Neutrophil (primary cell): ENCODE measurements at regions not wholly inside any gene's neighbourhood (a gene's known extent, or its start where the extent isn't known, plus 50 kb on each side); places are given as distances from the start of the nearest gene placed in this dataset.
"Not testable (repeated sequence)": the region's sequence is repeated elsewhere in the genome, so short reads cannot be mapped to it uniquely, and the experiment has no call there.

Experiments
- H3K27ac ChIP-seq: fragments of 200-600 bp; sonication (generic); 2 replicates; pipeline ENCODE4 v1.5.1; 2016; ENCODE audit warnings: mild to moderate bottlenecking, moderate library complexity
- H3K27me3 ChIP-seq: fragments of 200-600 bp; sonication (generic); 2 replicates; pipeline ENCODE4 v1.6.0; 2016; ENCODE audit warnings: mild to moderate bottlenecking
- H3K36me3 ChIP-seq: fragments of 200-600 bp; sonication (generic); 2 replicates; pipeline ENCODE4 v1.5.1; 2017
- H3K4me1 ChIP-seq, 2 experiments: fragments of 200-600 bp in 1 of 2; sonication (generic) in 1 of 2; 1 replicate in 1 of 2; 2 replicates in 1 of 2; pipeline versions ENCODE4 v1.5.1 to v1.6.1; 2013 to 2016; ENCODE audit warnings: low read depth in 1 of 2, low read length in 1 of 2, mild to moderate bottlenecking in 1 of 2, moderate library complexity in 1 of 2; ENCODE audit not compliant: control insufficient read depth in 1 of 2, insufficient read depth in 1 of 2
- H3K4me3 ChIP-seq, 2 experiments: fragments of 200-600 bp in 1 of 2; sonication (generic) in 1 of 2; 1 replicate in 1 of 2; 2 replicates in 1 of 2; pipeline ENCODE4 v1.5.1; 2013 to 2016; ENCODE audit warnings: low read depth in 1 of 2, low read length in 1 of 2, mild to moderate bottlenecking in 1 of 2, moderate library complexity in 1 of 2
- H3K9me3 ChIP-seq: fragments of 200-600 bp; sonication (generic); 2 replicates; pipeline ENCODE4 v1.5.1; 2016
- TF ChIP-seq, protein P1 (sequence below): fragments of 200-600 bp; sonication (generic); IDR thresholded peaks from 2 replicates; pipeline ENCODE4 v1.5.1; 2016; ENCODE audit warnings: antibody characterized with exemption

DNA sequence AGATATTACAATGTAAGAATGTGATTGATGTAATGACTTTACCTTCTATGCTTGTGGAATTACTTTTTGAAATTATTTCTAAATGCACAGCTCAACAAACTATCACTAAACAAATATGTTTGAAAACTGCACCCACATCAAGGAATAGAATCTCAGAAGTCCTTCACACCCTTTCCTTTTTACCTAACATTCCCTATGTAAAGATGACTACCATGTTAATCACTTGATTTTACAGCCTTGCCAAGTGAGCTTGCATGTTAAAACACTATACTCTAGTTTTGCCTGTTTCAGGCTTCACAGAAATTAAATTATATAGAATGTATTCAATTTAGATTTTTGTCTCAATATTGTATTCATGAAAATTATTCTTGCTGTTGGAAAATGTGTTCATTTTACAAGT is 1169.4 kb upstream of the CELF2 start:
- no peaks in the 10 kb centered on the region for H3K4me1 ChIP-seq
- no peaks in the 10 kb centered on the region for H3K27me3 ChIP-seq
- no peaks in the 10 kb centered on the region for H3K9me3 ChIP-seq
- H3K27ac ChIP-seq = no peak overlapping the region
- TF ChIP-seq, protein P1, sequence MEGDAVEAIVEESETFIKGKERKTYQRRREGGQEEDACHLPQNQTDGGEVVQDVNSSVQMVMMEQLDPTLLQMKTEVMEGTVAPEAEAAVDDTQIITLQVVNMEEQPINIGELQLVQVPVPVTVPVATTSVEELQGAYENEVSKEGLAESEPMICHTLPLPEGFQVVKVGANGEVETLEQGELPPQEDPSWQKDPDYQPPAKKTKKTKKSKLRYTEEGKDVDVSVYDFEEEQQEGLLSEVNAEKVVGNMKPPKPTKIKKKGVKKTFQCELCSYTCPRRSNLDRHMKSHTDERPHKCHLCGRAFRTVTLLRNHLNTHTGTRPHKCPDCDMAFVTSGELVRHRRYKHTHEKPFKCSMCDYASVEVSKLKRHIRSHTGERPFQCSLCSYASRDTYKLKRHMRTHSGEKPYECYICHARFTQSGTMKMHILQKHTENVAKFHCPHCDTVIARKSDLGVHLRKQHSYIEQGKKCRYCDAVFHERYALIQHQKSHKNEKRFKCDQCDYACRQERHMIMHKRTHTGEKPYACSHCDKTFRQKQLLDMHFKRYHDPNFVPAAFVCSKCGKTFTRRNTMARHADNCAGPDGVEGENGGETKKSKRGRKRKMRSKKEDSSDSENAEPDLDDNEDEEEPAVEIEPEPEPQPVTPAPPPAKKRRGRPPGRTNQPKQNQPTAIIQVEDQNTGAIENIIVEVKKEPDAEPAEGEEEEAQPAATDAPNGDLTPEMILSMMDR = no peak
- no peak overlapping the region for H3K4me3 ChIP-seq
- H3K36me3 ChIP-seq = no peaks in the 10 kb centered on the region

DNA sequence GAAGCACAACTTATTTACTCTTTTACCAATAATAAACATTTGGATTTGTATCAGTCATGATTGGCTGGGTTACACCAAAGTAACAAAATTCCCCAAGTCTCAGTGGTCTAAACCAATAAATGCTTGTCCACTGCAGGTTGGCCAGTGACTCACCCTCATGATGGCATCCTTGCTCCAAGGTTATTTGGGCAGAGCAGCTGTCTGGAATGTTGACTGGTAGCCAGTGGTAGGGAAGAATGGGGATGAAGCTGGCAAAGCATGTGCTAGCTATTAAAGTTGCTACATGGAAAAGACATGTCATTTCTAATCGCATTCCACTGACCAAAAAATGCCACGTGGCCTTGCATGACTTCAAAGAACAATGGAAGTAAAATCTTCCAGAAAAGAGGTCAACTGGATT is 1168.7 kb upstream of the CELF2 start:
- Histone ChIP-seq H3K4me3 (no peak overlapping the region), H3K36me3 (no peaks in the 10 kb centered on the region), H3K27me3 (no peaks in the 10 kb centered on the region), H3K9me3 (no peaks in the 10 kb centered on the region), H3K27ac (no peak overlapping the region), H3K4me1 (no peaks in the 10 kb centered on the region)
- TF ChIP-seq, protein P1 = no peak

DNA sequence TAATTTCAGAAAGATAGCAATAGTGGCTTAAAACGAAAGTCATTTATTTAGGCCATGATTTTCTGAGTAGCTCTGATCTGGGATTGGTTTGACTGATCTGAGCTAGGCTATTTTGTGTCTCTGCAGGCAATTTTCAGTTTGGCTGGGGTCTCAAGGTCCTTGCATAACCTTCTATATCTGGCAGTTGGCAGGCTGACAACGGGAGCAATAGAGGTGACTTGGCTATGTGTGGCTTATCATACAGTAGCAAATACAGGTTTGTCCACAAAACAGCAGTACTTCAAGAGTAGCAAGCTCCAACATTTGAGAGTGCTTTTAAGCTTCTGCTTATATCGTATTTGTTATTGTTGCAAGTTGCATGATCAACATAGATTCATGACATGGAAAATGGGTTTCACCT is 1167.3 kb upstream of the CELF2 start:
- Histone ChIP-seq H3K4me3 (no peak overlapping the region), H3K27ac (no peak overlapping the region), H3K36me3 (no peaks in the 10 kb centered on the region), H3K27me3 (no peaks in the 10 kb centered on the region), H3K9me3 (no peaks in the 10 kb centered on the region), H3K4me1 (no peaks in the 10 kb centered on the region)
- TF ChIP-seq, protein P1 = no peak

DNA sequence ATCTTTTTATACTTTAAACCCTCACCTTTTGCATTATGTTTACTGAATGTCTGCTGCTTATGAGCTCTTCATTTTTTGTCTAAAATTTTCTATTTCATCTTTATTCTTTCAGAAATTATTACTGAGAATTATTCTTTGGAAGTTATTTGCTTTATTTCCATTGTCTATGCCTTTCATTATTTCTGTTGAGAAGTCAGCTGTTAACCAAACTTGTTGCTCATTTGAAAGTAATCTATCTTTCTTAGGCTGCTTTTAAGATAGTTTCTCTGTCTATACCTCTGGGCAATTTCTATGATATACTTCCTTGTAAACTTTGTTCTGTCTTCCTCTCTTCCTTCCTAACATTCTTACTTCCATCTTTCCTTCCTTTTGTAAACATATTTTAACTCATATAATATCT is 1165.9 kb upstream of the CELF2 start:
- no peaks in the 10 kb centered on the region for H3K9me3 ChIP-seq
- H3K4me3 ChIP-seq = no peak overlapping the region
- H3K36me3 ChIP-seq = no peaks in the 10 kb centered on the region
- no peaks in the 10 kb centered on the region for H3K4me1 ChIP-seq
- no peak overlapping the region for H3K27ac ChIP-seq
- TF ChIP-seq, protein P1 = no peak
- H3K27me3 ChIP-seq = no peaks in the 10 kb centered on the region

DNA sequence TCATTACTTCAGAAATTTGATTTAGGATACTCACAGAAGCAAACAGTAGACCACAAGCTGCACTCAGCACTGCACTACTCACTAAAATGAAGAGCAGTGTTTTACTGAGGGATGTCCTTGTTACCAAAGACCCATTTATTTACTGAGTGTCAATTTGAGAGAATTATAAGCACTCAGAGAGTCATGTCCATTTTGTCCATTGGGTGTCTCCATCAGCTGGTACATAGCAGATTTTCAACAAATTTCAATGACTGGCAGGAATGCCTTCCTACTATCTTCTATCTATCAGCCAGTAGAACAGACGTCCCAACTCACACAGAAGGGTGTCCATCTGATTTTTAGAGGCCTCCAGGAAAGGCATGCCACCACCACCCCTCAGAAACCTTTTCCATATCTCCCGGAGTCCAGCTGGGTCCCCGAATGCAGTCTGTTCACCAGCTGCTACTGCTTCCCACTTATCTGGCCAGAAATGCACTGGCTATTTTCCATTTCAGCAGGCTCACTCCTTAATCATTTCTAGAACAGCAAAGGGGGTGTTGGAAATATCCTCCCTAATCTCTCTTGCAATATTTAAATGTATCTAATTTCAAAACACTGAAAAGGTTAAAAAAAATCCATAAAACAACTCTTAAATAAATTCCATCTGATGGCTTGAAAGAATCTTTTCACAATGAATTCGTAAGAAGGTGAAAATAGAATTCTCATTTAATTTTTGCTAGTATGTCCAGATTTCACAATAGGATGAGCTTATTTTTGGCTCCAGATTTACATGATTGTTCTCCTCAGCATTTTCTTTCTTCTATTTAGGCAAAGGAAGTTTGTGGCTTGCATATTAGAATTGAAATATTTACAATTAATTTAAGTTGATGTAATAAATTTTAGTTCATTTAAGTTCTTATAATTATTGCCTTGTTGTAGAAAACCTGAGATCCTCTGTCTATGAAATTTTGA is 1164.0 kb upstream of the CELF2 start:
- Histone ChIP-seq H3K9me3 (no peaks in the 10 kb centered on the region), H3K36me3 (no peaks in the 10 kb centered on the region), H3K4me1 (no peaks in the 10 kb centered on the region), H3K27me3 (no peaks in the 10 kb centered on the region), H3K4me3 (no peak overlapping the region), H3K27ac (no peak overlapping the region)
- TF ChIP-seq, protein P1 = no peak

DNA sequence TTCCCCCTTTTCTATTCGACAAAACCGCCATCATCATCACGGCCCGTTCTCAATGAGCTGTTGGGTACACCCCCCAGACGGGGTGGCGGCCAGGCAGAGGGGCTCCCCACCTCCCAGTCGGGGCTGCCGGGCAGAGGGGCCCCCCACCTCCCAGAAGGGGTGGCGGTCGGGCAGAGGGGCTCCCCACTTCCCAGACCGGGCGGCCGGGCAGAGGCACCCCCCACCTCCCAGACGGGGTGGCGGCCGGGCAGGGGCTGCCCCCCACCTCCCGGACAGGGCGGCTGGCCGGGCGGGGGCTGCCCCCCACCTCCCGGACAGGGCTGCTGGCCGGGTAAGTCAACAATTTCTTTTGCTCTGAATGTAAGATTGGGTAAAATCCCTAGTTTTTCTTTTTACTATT is 1162.2 kb upstream of the CELF2 start:
- not testable (repeated sequence) for H3K9me3 ChIP-seq, H3K36me3 ChIP-seq, H3K4me3 ChIP-seq, H3K4me1 ChIP-seq, H3K27ac ChIP-seq, H3K27me3 ChIP-seq
